CD4-positive, alpha-beta memory T cell (primary cell): ENCODE measurements at regions not wholly inside any gene's neighbourhood (a gene's known extent, or its start where the extent isn't known, plus 50 kb on each side); places are given as distances from the start of the nearest gene placed in this dataset.

ENCODE experiments used
- CTCF ChIA-PET: fragments of 350-600 bp; sonication (Branson Sonifier 250); formaldehyde crosslinking; loops from one replicate; lab custom pipeline; 2021; ENCODE audit warnings: inconsistent platforms; ENCODE audit not compliant: partially characterized antibody; lab: Charles Lee
- POLR2A ChIA-PET: fragments of 350-600 bp; sonication (Branson Sonifier 250); formaldehyde crosslinking; loops from one replicate; lab custom pipeline; 2021; ENCODE audit not compliant: partially characterized antibody; lab: Charles Lee
- DNase-seq, 5 donors: peaks; one replicate each; pipeline versions ENCODE4 v3.0.0 to v3.0.0-alpha.2; 2020 to 2022; ENCODE audit warnings: mixed read lengths in 1 of 5
- H3K27ac ChIP-seq: one replicate; pipeline ENCODE4 v1.7.0; 2013; ENCODE audit warnings: low read depth, low read length
- H3K27me3 ChIP-seq: 2 replicates; pipeline ENCODE4 v1.7.0; 2013; ENCODE audit warnings: mild to moderate bottlenecking, low read length, moderate library complexity; ENCODE audit not compliant: insufficient read depth
- H3K36me3 ChIP-seq: 2 replicates; pipeline ENCODE4 v1.7.0; 2013; ENCODE audit warnings: mild to moderate bottlenecking, low read length, moderate library complexity; ENCODE audit not compliant: insufficient read depth
- H3K4me1 ChIP-seq: 2 replicates; pipeline ENCODE4 v1.7.0; 2013; ENCODE audit warnings: mild to moderate bottlenecking, low read length, moderate library complexity; ENCODE audit not compliant: insufficient read depth
- H3K4me3 ChIP-seq, 2 donors: one replicate each; pipeline ENCODE4 v1.7.0; 2013; ENCODE audit warnings: low read length in 2 of 2, mild to moderate bottlenecking in 1 of 2
- H3K9me3 ChIP-seq, 2 donors: one replicate each; pipeline ENCODE4 v1.7.0; 2013; ENCODE audit warnings: low read length in 2 of 2, control low read depth in 1 of 2; ENCODE audit not compliant: control insufficient read depth in 1 of 2
- H3K27ac Mint-ChIP-seq, 7 donors: one replicate each; pipeline ENCODE4 v1.8.0; 2020 to 2021; ENCODE audit warnings: mixed read lengths in 7 of 7, mild to moderate bottlenecking in 6 of 7, inconsistent platforms in 3 of 7, moderate library complexity in 3 of 7
- H3K27me3 Mint-ChIP-seq, 2 donors: one replicate each; pipeline ENCODE4 v1.8.0; 2020 to 2021; ENCODE audit warnings: mixed read lengths in 2 of 2
- H3K36me3 Mint-ChIP-seq, 2 donors: one replicate each; pipeline ENCODE4 v1.8.0; 2020 to 2021; ENCODE audit warnings: mixed read lengths in 2 of 2, inconsistent platforms in 1 of 2, mild to moderate bottlenecking in 1 of 2
- H3K4me1 Mint-ChIP-seq, 4 donors: one replicate each; pipeline ENCODE4 v1.8.0; 2020 to 2021; ENCODE audit warnings: mixed read lengths in 4 of 4, mild to moderate bottlenecking in 1 of 4
- H3K4me3 Mint-ChIP-seq, 8 donors: one replicate each; pipeline ENCODE4 v1.8.0; 2020 to 2021; ENCODE audit warnings: mixed read lengths in 8 of 8, mild to moderate bottlenecking in 7 of 8, moderate library complexity in 6 of 8, inconsistent platforms in 3 of 8
- H3K9me3 Mint-ChIP-seq, 8 donors: one replicate each; pipeline ENCODE4 v1.8.0; 2020 to 2021; ENCODE audit warnings: mixed read lengths in 8 of 8, mild to moderate bottlenecking in 5 of 8, inconsistent platforms in 3 of 8, moderate library complexity in 1 of 8
- intact Hi-C: fragments of 100-400 bp; cut with micrococcal nuclease; formaldehyde crosslinking; loops from one replicate; pipeline ENCODE4 v1.15.1; 2023

- Histone ChIP-seq H3K36me3 (no peaks in the 10 kb centered on the region), H3K27me3 (no peaks in the 10 kb centered on the region), H3K4me1 (no peaks in the 10 kb centered on the region), H3K4me3 (no peak overlapping the region), H3K27ac (no peak overlapping the region), H3K9me3 (no peaks in the 10 kb centered on the region)
- no peaks in the 10 kb centered on the region for H3K36me3 Mint-ChIP-seq
- DNase-seq, result no peak
- peaks cover 0 to 7% of the 10 kb centered on the region in 2 donors for H3K27me3 Mint-ChIP-seq
- ChIA-PET CTCF (no interaction called here), POLR2A (no interaction called here)
- H3K27ac Mint-ChIP-seq, result no peak overlapping the region
- H3K4me3 Mint-ChIP-seq, result no peak overlapping the region
- peaks cover 0 to 4% (median 2%) of the 10 kb centered on the region in 4 donors for H3K4me1 Mint-ChIP-seq
- intact Hi-C loops, result no loop called here
- H3K9me3 Mint-ChIP-seq, result no peaks in the 10 kb centered on the region
Measured at GRCh38 chr21:43324596-43324995, 102.3 kb downstream of the SIK1 start.

DNA sequence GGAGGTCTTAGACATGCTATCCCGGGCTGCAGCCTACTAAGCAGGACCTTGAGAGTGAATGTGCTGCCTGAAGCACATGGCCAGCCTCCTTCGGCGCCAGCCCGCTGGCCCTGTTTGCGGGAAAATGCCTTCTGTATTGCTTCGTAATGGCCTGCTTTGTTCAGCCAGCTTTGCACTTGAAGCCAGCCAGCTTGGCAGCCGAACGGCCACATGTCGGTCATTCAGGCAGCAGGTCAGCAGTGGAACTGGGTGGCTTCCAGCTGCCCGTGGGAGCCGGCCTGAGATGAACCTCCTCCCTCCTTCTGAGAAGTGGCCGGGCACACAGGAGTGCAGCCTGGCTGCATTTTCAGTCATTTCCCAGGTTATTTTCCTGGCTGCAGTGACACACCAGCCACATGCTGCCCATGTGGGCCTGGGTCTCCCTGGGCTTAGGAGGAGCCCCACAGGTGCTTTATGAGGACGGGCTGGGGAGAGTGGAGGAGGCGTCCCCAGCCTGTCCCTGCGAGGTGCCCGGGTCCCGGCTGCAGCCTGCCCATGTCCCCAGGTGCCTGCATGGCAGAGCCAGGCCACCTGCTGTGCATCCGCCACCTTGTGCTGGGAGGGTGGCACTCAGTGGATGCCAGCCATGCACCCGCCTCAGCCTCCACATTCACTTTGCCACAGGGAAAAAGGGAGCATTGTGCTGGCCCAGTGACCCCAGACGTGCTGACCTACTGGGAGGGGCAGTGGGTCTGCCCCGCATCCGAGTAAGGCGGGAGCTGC lies 103.5 kb downstream of the SIK1 start:
- no peak overlapping the region for H3K4me3 Mint-ChIP-seq
- no peaks in the 10 kb centered on the region for H3K27me3 ChIP-seq
- peaks cover 0 to 5% of the 10 kb centered on the region in 2 donors for H3K27me3 Mint-ChIP-seq
- H3K4me3 ChIP-seq, result no peak overlapping the region
- no peaks in the 10 kb centered on the region for H3K4me1 ChIP-seq
- no peaks in the 10 kb centered on the region for H3K36me3 Mint-ChIP-seq
- POLR2A ChIA-PET, result no interaction called here
- H3K27ac Mint-ChIP-seq, result no peak overlapping the region
- no peaks in the 10 kb centered on the region for H3K9me3 ChIP-seq
- no peaks in the 10 kb centered on the region for H3K36me3 ChIP-seq
- CTCF ChIA-PET, result no interaction called here
- no peak for DNase-seq
- intact Hi-C loops, result no loop called here
- H3K9me3 Mint-ChIP-seq, result peaks cover 0 to 3% (median 0%) of the 10 kb centered on the region in 8 donors
- peaks cover 0 to 4% (median 2%) of the 10 kb centered on the region in 4 donors for H3K4me1 Mint-ChIP-seq
- H3K27ac ChIP-seq, result no peak overlapping the region

- Histone ChIP-seq H3K27me3 (no peaks in the 10 kb centered on the region), H3K9me3 (no peaks in the 10 kb centered on the region), H3K36me3 (no peaks in the 10 kb centered on the region), H3K27ac (no peak overlapping the region), H3K4me3 (no peak overlapping the region), H3K4me1 (no peaks in the 10 kb centered on the region)
- POLR2A ChIA-PET, result no interaction called here
- intact Hi-C loops, result no loop called here
- DNase-seq, result no peak
- H3K27me3 Mint-ChIP-seq, result peaks cover 0 to 3% of the 10 kb centered on the region in 2 donors
- peaks cover 0 to 5% (median under 1%) of the 10 kb centered on the region in 8 donors for H3K9me3 Mint-ChIP-seq
- peaks cover 0 to 4% (median 2%) of the 10 kb centered on the region in 4 donors for H3K4me1 Mint-ChIP-seq
- no peak overlapping the region for H3K4me3 Mint-ChIP-seq
- CTCF ChIA-PET, result no interaction called here
- no peak overlapping the region for H3K27ac Mint-ChIP-seq
- no peaks in the 10 kb centered on the region for H3K36me3 Mint-ChIP-seq
Measured at GRCh38 chr21:43322805-43323204, 104.1 kb downstream of the SIK1 start.

- intact Hi-C loops, result no loop called here
- no peak overlapping the region for H3K4me3 Mint-ChIP-seq
- H3K36me3 ChIP-seq, result no peaks in the 10 kb centered on the region
Measured at GRCh38 chr21:43322311-43322710, 104.6 kb downstream of the SIK1 start.

DNA sequence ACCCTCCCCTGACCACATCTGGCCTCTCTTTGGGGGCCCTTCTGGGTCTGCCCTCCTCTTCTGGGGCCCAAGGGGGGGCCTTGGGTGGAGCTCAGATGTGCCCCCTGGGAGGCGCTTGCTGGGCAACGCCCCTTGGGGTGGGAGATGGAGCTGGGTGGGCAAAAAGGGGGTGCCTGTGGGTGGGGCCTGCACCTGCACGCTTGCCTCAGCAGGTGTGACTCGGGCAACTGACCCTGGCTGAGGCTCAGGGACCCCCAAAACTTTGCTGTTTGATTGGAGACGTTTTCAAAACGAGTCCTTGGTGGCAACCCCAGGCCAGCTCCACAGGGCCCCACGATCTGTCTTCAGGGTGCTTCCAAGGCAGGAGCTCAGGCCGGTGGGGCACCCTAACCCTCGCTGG lies 105.3 kb downstream of the SIK1 start:
- no peaks in the 10 kb centered on the region for H3K4me1 ChIP-seq
- Mint-ChIP-seq H3K27ac (no peak overlapping the region), H3K4me3 (no peak overlapping the region), H3K4me1 (peaks cover 0 to 4% (median 2%) of the 10 kb centered on the region in 4 donors), H3K9me3 (peaks cover 0 to 9% (median 2%) of the 10 kb centered on the region in 8 donors), H3K36me3 (no peaks in the 10 kb centered on the region), H3K27me3 (peaks cover 2% of the 10 kb centered on the region in 2 donors)
- H3K9me3 ChIP-seq, result no peaks in the 10 kb centered on the region
- ChIA-PET CTCF (no interaction called here), POLR2A (no interaction called here)
- intact Hi-C loops, result no loop called here
- no peak for DNase-seq
- no peak overlapping the region for H3K4me3 ChIP-seq
- H3K36me3 ChIP-seq, result no peaks in the 10 kb centered on the region
- H3K27me3 ChIP-seq, result no peaks in the 10 kb centered on the region
- no peak overlapping the region for H3K27ac ChIP-seq

More at GRCh38 chr21:43322311-43322710, 104.6 kb downstream of the SIK1 start:
- peaks cover 2 to 3% of the 10 kb centered on the region in 2 donors for H3K27me3 Mint-ChIP-seq
- no peaks in the 10 kb centered on the region for H3K9me3 ChIP-seq
- peaks cover 0 to 9% (median under 1%) of the 10 kb centered on the region in 8 donors for H3K9me3 Mint-ChIP-seq
- H3K4me3 ChIP-seq, result no peak overlapping the region
- no peak for DNase-seq
- H3K4me1 Mint-ChIP-seq, result peaks cover 0 to 4% (median 2%) of the 10 kb centered on the region in 4 donors
- H3K27ac ChIP-seq, result no peak overlapping the region
- H3K4me1 ChIP-seq, result no peaks in the 10 kb centered on the region
- no peaks in the 10 kb centered on the region for H3K36me3 Mint-ChIP-seq
- no peak overlapping the region for H3K27ac Mint-ChIP-seq
- H3K27me3 ChIP-seq, result no peaks in the 10 kb centered on the region
- ChIA-PET CTCF (no interaction called here), POLR2A (no interaction called here)

DNA sequence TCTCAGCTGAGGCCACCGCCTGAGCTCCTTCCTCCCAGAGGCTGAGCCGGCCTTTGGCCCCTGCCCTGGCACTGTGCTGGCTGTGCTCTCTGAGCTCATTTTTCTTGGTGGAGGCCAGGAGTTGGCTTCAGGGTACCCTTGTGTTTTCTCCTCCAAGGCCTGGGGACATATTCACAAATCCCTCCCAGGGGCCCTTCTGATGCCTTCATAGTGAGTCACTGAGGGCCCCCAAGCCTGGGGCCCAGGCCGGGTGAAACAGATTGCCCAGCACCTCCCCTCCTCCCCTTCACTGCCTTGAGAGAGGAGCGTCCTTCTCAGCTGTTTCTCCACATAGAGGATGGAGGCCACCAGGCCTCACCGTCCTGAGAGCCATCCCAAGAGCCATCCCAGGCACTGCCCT lies 105.8 kb downstream of the SIK1 start:
- POLR2A ChIA-PET, result no interaction called here
- no peaks in the 10 kb centered on the region for H3K9me3 ChIP-seq
- Mint-ChIP-seq H3K36me3 (no peaks in the 10 kb centered on the region), H3K27ac (no peak overlapping the region), H3K4me3 (no peak overlapping the region), H3K9me3 (peaks cover 0 to 9% (median 2%) of the 10 kb centered on the region in 8 donors), H3K4me1 (peaks cover 0 to 2% (median under 1%) of the 10 kb centered on the region in 4 donors), H3K27me3 (peaks cover 2% of the 10 kb centered on the region in 2 donors)
- intact Hi-C loops, result no loop called here
- no peaks in the 10 kb centered on the region for H3K27me3 ChIP-seq
- no peak overlapping the region for H3K4me3 ChIP-seq
- H3K4me1 ChIP-seq, result no peaks in the 10 kb centered on the region
- CTCF ChIA-PET, result no interaction called here
- H3K36me3 ChIP-seq, result no peaks in the 10 kb centered on the region
- no peak for DNase-seq
- no peak overlapping the region for H3K27ac ChIP-seq

- Histone ChIP-seq H3K4me3 (no peak overlapping the region), H3K27ac (no peak overlapping the region), H3K36me3 (no peaks in the 10 kb centered on the region), H3K4me1 (no peaks in the 10 kb centered on the region), H3K9me3 (no peaks in the 10 kb centered on the region), H3K27me3 (no peaks in the 10 kb centered on the region)
- Mint-ChIP-seq H3K4me1 (no peaks in the 10 kb centered on the region), H3K36me3 (no peaks in the 10 kb centered on the region), H3K9me3 (peaks cover 0 to 9% (median 2%) of the 10 kb centered on the region in 8 donors), H3K27me3 (peaks cover 2 to 4% of the 10 kb centered on the region in 2 donors), H3K4me3 (no peak overlapping the region), H3K27ac (peak overlapping the region in 1 of 7 donors; percentile 57)
- POLR2A ChIA-PET, result no interaction called here
- CTCF ChIA-PET, result no interaction called here
- no peak for DNase-seq
- intact Hi-C loops, result no loop called here
Measured at GRCh38 chr21:43320526-43320925, 106.4 kb downstream of the SIK1 start.
